CD14-positive monocyte (primary cell): ENCODE measurements at regions not wholly inside any gene's neighbourhood (a gene's known extent, or its start where the extent isn't known, plus 50 kb on each side); places are given as distances from the start of the nearest gene placed in this dataset.

Source experiments
- DNase-seq, 3 donors: peaks; one replicate each; pipeline ENCODE4 v3.0.0-alpha.2; 2011 to 2022
- H2AFZ ChIP-seq: 2 replicates; pipeline ENCODE4 v1.6.0; 2012; ENCODE audit warnings: mild to moderate bottlenecking, low read depth, low read length, inconsistent platforms; ENCODE audit not compliant: insufficient read depth, poor library complexity, severe bottlenecking
- H3K27ac ChIP-seq, 2 donors: 1 replicate in 1 of 2; 2 replicates in 1 of 2; pipeline ENCODE4 v1.5.1; 2012 to 2013; ENCODE audit warnings: low read length in 2 of 2, control low read depth in 1 of 2, inconsistent platforms in 1 of 2, low read depth in 1 of 2, mild to moderate bottlenecking in 1 of 2
- H3K27me3 ChIP-seq, 2 donors: one replicate each; pipeline versions ENCODE4 v1.6.0 to v1.6.1; 2011 to 2013; ENCODE audit warnings: low read length in 2 of 2; ENCODE audit not compliant: control insufficient read depth in 2 of 2, insufficient read depth in 2 of 2
- H3K36me3 ChIP-seq, 2 donors: replicated peaks in 1 of 2; 1 replicate in 1 of 2; 2 replicates in 1 of 2; pipeline versions ENCODE4 v1.5.1 to v1.6.1; 2012 to 2013; ENCODE audit warnings: low read length in 2 of 2, control low read depth in 1 of 2, inconsistent platforms in 1 of 2, mild to moderate bottlenecking in 1 of 2; ENCODE audit not compliant: insufficient read depth in 2 of 2, control insufficient read depth in 1 of 2
- H3K4me1 ChIP-seq, 2 donors: 1 replicate in 1 of 2; 2 replicates in 1 of 2; pipeline versions ENCODE4 v1.5.1 to v1.6.1; 2012 to 2013; ENCODE audit warnings: low read length in 2 of 2, control low read depth in 1 of 2, inconsistent platforms in 1 of 2, mild to moderate bottlenecking in 1 of 2, moderate library complexity in 1 of 2; ENCODE audit not compliant: insufficient read depth in 2 of 2, control insufficient read depth in 1 of 2
- H3K4me2 ChIP-seq: replicated peaks from 2 replicates; pipeline ENCODE3; 2012; ENCODE audit warnings: low read length, moderate library complexity, mild to moderate bottlenecking; ENCODE audit not compliant: poor library complexity, severe bottlenecking; ENCODE audit errors: extremely low read depth
- H3K4me3 ChIP-seq, 3 experiments: fragments of 200-600 bp in 1 of 3; sonication (generic) in 1 of 3; replicated peaks in 1 of 3; 1 replicate in 2 of 3; 2 replicates in 1 of 3; pipeline ENCODE4 v1.5.1; 2011 to 2013; ENCODE audit warnings: low read length in 3 of 3, mild to moderate bottlenecking in 3 of 3, control low read depth in 2 of 3, low read depth in 2 of 3, inconsistent platforms in 1 of 3, moderate library complexity in 1 of 3
- H3K79me2 ChIP-seq: 2 replicates; pipeline ENCODE4 v1.6.0; 2012; ENCODE audit warnings: mild to moderate bottlenecking, control low read depth, inconsistent platforms, low read length, moderate library complexity; ENCODE audit not compliant: insufficient read depth
- H3K9ac ChIP-seq: 2 replicates; pipeline ENCODE4 v1.6.0; 2017; ENCODE audit warnings: low read length, mild to moderate bottlenecking; ENCODE audit not compliant: insufficient read depth, poor library complexity, severe bottlenecking
- H3K9me3 ChIP-seq, 2 donors: replicated peaks in 1 of 2; 1 replicate in 1 of 2; 2 replicates in 1 of 2; pipeline versions ENCODE4 v1.5.1 to v1.6.1; 2012 to 2013; ENCODE audit warnings: low read length in 2 of 2, control low read depth in 1 of 2; ENCODE audit not compliant: control insufficient read depth in 1 of 2, insufficient read depth in 1 of 2
- H4K20me1 ChIP-seq: 2 replicates; pipeline ENCODE4 v1.6.0; 2012; ENCODE audit warnings: mild to moderate bottlenecking, low read length, control low read depth, moderate library complexity; ENCODE audit not compliant: insufficient read depth
- H3K27ac Mint-ChIP-seq, 7 donors: one replicate each; pipeline ENCODE4 v1.8.0; 2020; ENCODE audit warnings: mild to moderate bottlenecking in 7 of 7, mixed read lengths in 7 of 7, moderate library complexity in 6 of 7, inconsistent platforms in 2 of 7
- H3K27me3 Mint-ChIP-seq, 3 donors: one replicate each; pipeline ENCODE4 v1.8.0; 2021 to 2022; ENCODE audit warnings: low read depth in 3 of 3, mild to moderate bottlenecking in 3 of 3, mixed read lengths in 3 of 3, moderate library complexity in 3 of 3, inconsistent platforms in 1 of 3
- H3K36me3 Mint-ChIP-seq, 2 donors: one replicate each; pipeline ENCODE4 v1.8.0; 2020; ENCODE audit warnings: mixed read lengths in 2 of 2, inconsistent platforms in 1 of 2, mild to moderate bottlenecking in 1 of 2
- H3K4me1 Mint-ChIP-seq: one replicate; pipeline ENCODE4 v1.8.0; 2020; ENCODE audit warnings: mild to moderate bottlenecking, mixed read lengths
- H3K4me3 Mint-ChIP-seq, 2 donors: one replicate each; pipeline ENCODE4 v1.8.0; 2020; ENCODE audit warnings: mild to moderate bottlenecking in 2 of 2, mixed read lengths in 2 of 2, moderate library complexity in 1 of 2
- H3K9me3 Mint-ChIP-seq, 7 donors: one replicate each; pipeline ENCODE4 v1.8.0; 2020 to 2022; ENCODE audit warnings: mixed read lengths in 7 of 7, mild to moderate bottlenecking in 6 of 7, moderate library complexity in 6 of 7, inconsistent platforms in 2 of 7
- WGBS: methylation state at CpG from one replicate; pipeline ENCODE4 v1.1.5; 2013; ENCODE audit warnings: missing lambda C conversion rate; ENCODE audit not compliant: insufficient coverage; 5-methylcytosine and 5-hydroxymethylcytosine counted together
- intact Hi-C, 2 donors: fragments of 100-400 bp; cut with micrococcal nuclease; formaldehyde crosslinking; loops; one replicate each; pipeline versions ENCODE4 v1.15.0 to v1.15.1; 2023
- TF ChIP-seq, protein P1 (sequence below): fragments of 200-600 bp; IDR thresholded peaks from one replicate; pipeline ENCODE4 v1.8.0; 2022; ENCODE audit warnings: antibody characterized with exemption, mild to moderate bottlenecking

DNA sequence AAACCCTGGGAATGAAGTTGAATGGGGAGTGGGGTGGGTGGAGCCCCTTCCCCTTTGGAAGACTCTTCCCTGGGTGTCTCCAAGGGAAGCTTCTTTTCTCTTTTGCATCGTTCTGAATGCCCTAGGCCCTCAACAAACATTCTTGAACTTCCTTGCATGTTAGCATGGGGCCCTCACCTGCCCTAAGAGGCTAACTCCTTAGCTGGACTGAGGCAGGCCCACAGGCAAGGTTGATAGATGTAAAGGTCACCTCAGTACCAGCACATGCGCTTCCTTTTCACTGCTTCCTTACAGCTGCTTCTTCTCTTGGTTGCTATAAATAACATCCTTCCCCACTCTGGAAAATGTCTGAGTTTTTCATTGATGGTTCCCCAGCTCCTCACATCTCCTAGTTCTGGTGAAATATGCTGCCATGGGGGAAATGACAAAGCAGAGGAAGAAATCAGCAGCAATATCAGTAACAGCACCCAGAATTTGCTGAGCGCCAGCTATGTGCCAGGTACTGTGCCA lies 160.6 kb upstream of the FRMD6 start:
- Histone ChIP-seq H3K27me3 (no peaks in the 10 kb centered on the region), H3K4me3 (no peak overlapping the region), H2AFZ (no peak overlapping the region), H3K4me2 (no peak overlapping the region), H3K4me1 (no peaks in the 10 kb centered on the region), H3K36me3 (no peaks in the 10 kb centered on the region), H3K27ac (no peak overlapping the region), H3K79me2 (no peaks in the 10 kb centered on the region), H4K20me1 (no peaks in the 10 kb centered on the region), H3K9ac (no peak overlapping the region), H3K9me3 (peaks cover 4 to 5% of the 10 kb centered on the region in 2 donors)
- intact Hi-C loops: no loop called here
- Mint-ChIP-seq H3K27me3 (no peaks in the 10 kb centered on the region), H3K27ac (no peak overlapping the region), H3K4me3 (no peak overlapping the region), H3K9me3 (peaks cover 4 to 16% (median 6%) of the 10 kb centered on the region in 7 donors), H3K36me3 (no peaks in the 10 kb centered on the region), H3K4me1 (no peaks in the 10 kb centered on the region)
- DNase-seq: no peak
- WGBS: 100% methylated on average over 1 of the region's 3 CpGs
- TF ChIP-seq, protein P1, sequence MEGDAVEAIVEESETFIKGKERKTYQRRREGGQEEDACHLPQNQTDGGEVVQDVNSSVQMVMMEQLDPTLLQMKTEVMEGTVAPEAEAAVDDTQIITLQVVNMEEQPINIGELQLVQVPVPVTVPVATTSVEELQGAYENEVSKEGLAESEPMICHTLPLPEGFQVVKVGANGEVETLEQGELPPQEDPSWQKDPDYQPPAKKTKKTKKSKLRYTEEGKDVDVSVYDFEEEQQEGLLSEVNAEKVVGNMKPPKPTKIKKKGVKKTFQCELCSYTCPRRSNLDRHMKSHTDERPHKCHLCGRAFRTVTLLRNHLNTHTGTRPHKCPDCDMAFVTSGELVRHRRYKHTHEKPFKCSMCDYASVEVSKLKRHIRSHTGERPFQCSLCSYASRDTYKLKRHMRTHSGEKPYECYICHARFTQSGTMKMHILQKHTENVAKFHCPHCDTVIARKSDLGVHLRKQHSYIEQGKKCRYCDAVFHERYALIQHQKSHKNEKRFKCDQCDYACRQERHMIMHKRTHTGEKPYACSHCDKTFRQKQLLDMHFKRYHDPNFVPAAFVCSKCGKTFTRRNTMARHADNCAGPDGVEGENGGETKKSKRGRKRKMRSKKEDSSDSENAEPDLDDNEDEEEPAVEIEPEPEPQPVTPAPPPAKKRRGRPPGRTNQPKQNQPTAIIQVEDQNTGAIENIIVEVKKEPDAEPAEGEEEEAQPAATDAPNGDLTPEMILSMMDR: no peak

DNA sequence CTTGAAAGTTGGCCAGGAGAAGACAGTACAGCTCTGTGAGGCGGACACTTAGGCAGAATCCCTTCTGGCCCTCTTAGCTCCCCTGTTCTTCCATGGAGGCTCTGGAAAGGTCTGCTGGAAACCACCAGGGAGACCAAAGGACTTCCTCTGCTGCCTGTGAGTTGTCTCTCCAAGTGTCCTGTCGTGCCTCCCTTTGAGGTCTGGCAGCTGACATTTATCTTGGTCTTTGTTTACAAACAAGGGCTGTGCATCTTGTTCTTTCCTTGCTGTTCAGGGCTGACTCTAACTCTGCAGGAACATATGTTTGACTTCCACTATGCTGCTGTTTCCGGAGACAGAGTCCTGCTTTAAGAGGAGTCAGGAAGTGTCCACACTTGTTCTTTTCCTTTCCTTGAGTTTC lies 159.9 kb upstream of the FRMD6 start:
- no peaks in the 10 kb centered on the region for H3K4me1 ChIP-seq
- H3K4me3 ChIP-seq: no peak overlapping the region
- Mint-ChIP-seq H3K27ac (no peak overlapping the region), H3K36me3 (no peaks in the 10 kb centered on the region), H3K4me3 (no peak overlapping the region), H3K9me3 (peaks cover 4 to 19% (median 7%) of the 10 kb centered on the region in 7 donors), H3K27me3 (no peaks in the 10 kb centered on the region), H3K4me1 (no peaks in the 10 kb centered on the region)
- no peaks in the 10 kb centered on the region for H4K20me1 ChIP-seq
- H3K36me3 ChIP-seq: no peaks in the 10 kb centered on the region
- WGBS: 68% methylated on average over 3 of the region's 3 CpGs
- H3K27me3 ChIP-seq: no peaks in the 10 kb centered on the region
- H3K9ac ChIP-seq: no peak overlapping the region
- no peaks in the 10 kb centered on the region for H3K79me2 ChIP-seq
- TF ChIP-seq, protein P1: no peak
- H3K4me2 ChIP-seq: no peak overlapping the region
- intact Hi-C loops: no loop called here
- H3K27ac ChIP-seq: no peak overlapping the region
- no peak overlapping the region for H2AFZ ChIP-seq
- peaks cover 4 to 5% of the 10 kb centered on the region in 2 donors for H3K9me3 ChIP-seq
- DNase-seq: no peak
